GM18520 (cell line): ENCODE measurements at regions not wholly inside any gene's neighbourhood (a gene's known extent, or its start where the extent isn't known, plus 50 kb on each side); places are given as distances from the start of the nearest gene placed in this dataset.

ENCODE experiments used
- ATAC-seq: cut with Tn5 transposase; IDR thresholded peaks from one replicate; pipeline ENCODE4 v1.9.1; 2021; ENCODE audit not compliant: unreplicated experiment

GRCh38 chr3:147582642-147583041, 173.5 kb downstream of the ZIC1 start:
- ATAC-seq = no peak

- no peak for ATAC-seq
Observed at GRCh38 chr3:147589016-147589415, 179.9 kb downstream of the ZIC1 start.

- ATAC-seq = no peak
Observed at GRCh38 chr3:147604136-147604535, 195.0 kb downstream of the ZIC1 start.

- ATAC-seq = peak; percentile 87
Observed at GRCh38 chr3:147613725-147614124, 204.6 kb downstream of the ZIC1 start.

- no peak for ATAC-seq
Observed at GRCh38 chr3:147614210-147614609, 205.0 kb downstream of the ZIC1 start.

GRCh38 chr3:147615035-147615434, 205.9 kb downstream of the ZIC1 start:
- no peak for ATAC-seq

GRCh38 chr3:147616998-147617619, 207.9 kb downstream of the ZIC1 start:
- no peak for ATAC-seq

- ATAC-seq = no peak
Observed at GRCh38 chr3:147618691-147619090, 209.5 kb downstream of the ZIC1 start.

- no peak for ATAC-seq
Observed at GRCh38 chr3:147619921-147620560, 210.9 kb downstream of the ZIC1 start.

GRCh38 chr3:147620906-147621305, 211.7 kb downstream of the ZIC1 start:
- no peak for ATAC-seq

- no peak for ATAC-seq
Observed at GRCh38 chr3:147630921-147631415, 221.8 kb downstream of the ZIC1 start.

GRCh38 chr3:147640781-147641180, 231.6 kb downstream of the ZIC1 start:
- ATAC-seq = no peak

GRCh38 chr3:147645761-147646160, 236.6 kb downstream of the ZIC1 start:
- no peak for ATAC-seq

- no peak for ATAC-seq
Observed at GRCh38 chr3:147649475-147649874, 240.3 kb downstream of the ZIC1 start.

GRCh38 chr3:147651107-147651778, 242.1 kb downstream of the ZIC1 start:
- peak; percentile 36 for ATAC-seq

- ATAC-seq = no peak
Observed at GRCh38 chr3:147652651-147653366, 243.6 kb downstream of the ZIC1 start.

- no peak for ATAC-seq
Observed at GRCh38 chr3:147653367-147653923, 244.3 kb downstream of the ZIC1 start.

GRCh38 chr3:147654827-147655226, 245.7 kb downstream of the ZIC1 start:
- no peak for ATAC-seq

GRCh38 chr3:147655236-147655635, 246.1 kb downstream of the ZIC1 start:
- no peak for ATAC-seq

- ATAC-seq = no peak
Observed at GRCh38 chr3:147656023-147656422, 246.9 kb downstream of the ZIC1 start.

GRCh38 chr3:147661916-147662315, 252.8 kb downstream of the ZIC1 start:
- no peak for ATAC-seq
